Type B pancreatic cell (in vitro differentiated cells): ENCODE measurements at regions not wholly inside any gene's neighbourhood (a gene's known extent, or its start where the extent isn't known, plus 50 kb on each side); places are given as distances from the start of the nearest gene placed in this dataset.

Experiments
- DNase-seq: peaks from one replicate; pipeline ENCODE4 v3.0.0; 2021; ENCODE audit warnings: mixed read lengths; ENCODE audit not compliant: unreplicated experiment; ENCODE audit errors: extremely low spot score
- H3K27ac Mint-ChIP-seq: 2 replicates; pipeline ENCODE4 v1.8.0; 2021; ENCODE audit warnings: mild to moderate bottlenecking, mixed read lengths
- H3K27me3 Mint-ChIP-seq: 2 replicates; pipeline ENCODE4 v1.8.0; 2021; ENCODE audit warnings: mixed read lengths
- H3K36me3 Mint-ChIP-seq: 2 replicates; pipeline ENCODE4 v1.8.0; 2021; ENCODE audit warnings: mixed read lengths
- H3K4me1 Mint-ChIP-seq: one replicate; pipeline ENCODE4 v1.8.0; 2021; ENCODE audit warnings: mixed read lengths; ENCODE audit not compliant: unreplicated experiment
- H3K4me3 Mint-ChIP-seq: 2 replicates; pipeline ENCODE4 v1.8.0; 2021; ENCODE audit warnings: mild to moderate bottlenecking, mixed read lengths
- H3K9me3 Mint-ChIP-seq: 2 replicates; pipeline ENCODE4 v1.8.0; 2021; ENCODE audit warnings: mixed read lengths
- CTCF ChIP-seq: fragments of 200-600 bp; sonication (generic); conservative IDR thresholded peaks from 2 replicates; pipeline ENCODE4 v1.5.0; 2021; ENCODE audit warnings: antibody characterized with exemption, mild to moderate bottlenecking

- no peak overlapping the region for H3K27ac Mint-ChIP-seq
- DNase-seq, result no peak
- no peaks in the 10 kb centered on the region for H3K27me3 Mint-ChIP-seq
- H3K36me3 Mint-ChIP-seq, result no peaks in the 10 kb centered on the region
- no peaks in the 10 kb centered on the region for H3K4me1 Mint-ChIP-seq
- H3K9me3 Mint-ChIP-seq, result no peaks in the 10 kb centered on the region
- H3K4me3 Mint-ChIP-seq, result no peak overlapping the region
- no peak for TF ChIP-seq CTCF
Observed at GRCh38 chr4:54800831-54801530, 143.2 kb downstream of the KIT start.

GRCh38 chr4:54794579-54794978 is 136.8 kb downstream of the KIT start:
- Mint-ChIP-seq H3K4me1 (no peaks in the 10 kb centered on the region), H3K27ac (no peak overlapping the region), H3K4me3 (no peak overlapping the region), H3K9me3 (no peaks in the 10 kb centered on the region), H3K36me3 (no peaks in the 10 kb centered on the region), H3K27me3 (no peaks in the 10 kb centered on the region)
- TF ChIP-seq CTCF, result no peak
- DNase-seq, result no peak

GRCh38 chr4:54793856-54794422 is 136.2 kb downstream of the KIT start:
- no peak for TF ChIP-seq CTCF
- Mint-ChIP-seq H3K27ac (no peak overlapping the region), H3K27me3 (no peaks in the 10 kb centered on the region), H3K4me1 (no peaks in the 10 kb centered on the region), H3K36me3 (no peaks in the 10 kb centered on the region), H3K9me3 (no peaks in the 10 kb centered on the region), H3K4me3 (no peak overlapping the region)
- DNase-seq, result no peak
